ENCODE measurements at regions not wholly inside any gene's neighbourhood (a gene's known extent, or its start where the extent isn't known, plus 50 kb on each side); places are given as distances from the start of the nearest gene placed in this dataset.

DNA sequence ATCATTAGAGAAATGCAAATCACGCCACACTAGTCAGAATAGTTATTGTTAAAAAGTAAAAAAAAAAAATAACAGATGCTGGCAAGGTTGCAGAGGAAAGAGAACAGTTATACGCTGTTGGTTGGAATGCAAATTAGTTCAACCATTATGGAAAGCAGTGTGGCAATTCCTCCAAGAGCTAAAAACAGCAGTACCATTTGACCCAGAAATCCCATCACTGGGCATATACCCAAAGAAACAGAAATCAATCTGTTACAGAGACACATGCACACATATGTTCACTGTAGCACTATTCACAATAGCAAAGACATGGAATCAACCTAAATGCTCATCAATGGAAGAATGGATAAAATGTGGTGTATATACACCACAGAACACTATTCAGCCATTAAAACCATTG lies 388.7 kb upstream of the FMR1 start:
- TF ChIP-seq POLR2A (IDR thresholded peaks at IDR 0.05), result no peak
- TF ChIP-seq, protein P1, sequence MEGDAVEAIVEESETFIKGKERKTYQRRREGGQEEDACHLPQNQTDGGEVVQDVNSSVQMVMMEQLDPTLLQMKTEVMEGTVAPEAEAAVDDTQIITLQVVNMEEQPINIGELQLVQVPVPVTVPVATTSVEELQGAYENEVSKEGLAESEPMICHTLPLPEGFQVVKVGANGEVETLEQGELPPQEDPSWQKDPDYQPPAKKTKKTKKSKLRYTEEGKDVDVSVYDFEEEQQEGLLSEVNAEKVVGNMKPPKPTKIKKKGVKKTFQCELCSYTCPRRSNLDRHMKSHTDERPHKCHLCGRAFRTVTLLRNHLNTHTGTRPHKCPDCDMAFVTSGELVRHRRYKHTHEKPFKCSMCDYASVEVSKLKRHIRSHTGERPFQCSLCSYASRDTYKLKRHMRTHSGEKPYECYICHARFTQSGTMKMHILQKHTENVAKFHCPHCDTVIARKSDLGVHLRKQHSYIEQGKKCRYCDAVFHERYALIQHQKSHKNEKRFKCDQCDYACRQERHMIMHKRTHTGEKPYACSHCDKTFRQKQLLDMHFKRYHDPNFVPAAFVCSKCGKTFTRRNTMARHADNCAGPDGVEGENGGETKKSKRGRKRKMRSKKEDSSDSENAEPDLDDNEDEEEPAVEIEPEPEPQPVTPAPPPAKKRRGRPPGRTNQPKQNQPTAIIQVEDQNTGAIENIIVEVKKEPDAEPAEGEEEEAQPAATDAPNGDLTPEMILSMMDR (IDR thresholded peaks at IDR 0.05), result no peak

Measured in breast epithelium (tissue), 3 donors.